ENCODE measurements at regions not wholly inside any gene's neighbourhood (a gene's known extent, or its start where the extent isn't known, plus 50 kb on each side); places are given as distances from the start of the nearest gene placed in this dataset.

GRCh38 chr13:40096357-40096901, 441.0 kb downstream of the COG6 start:
- no peak for TF ChIP-seq BCL6B (tag by site-specific recombination; IDR thresholded peaks at IDR 0.05)
- TF ChIP-seq CTCF (tag by site-specific recombination; IDR thresholded peaks at IDR 0.05) = no peak
- no peak for TF ChIP-seq ZBTB7A (tag by site-specific recombination; IDR thresholded peaks at IDR 0.05; ENCODE audit: low read depth)
- TF ChIP-seq, protein P1, sequence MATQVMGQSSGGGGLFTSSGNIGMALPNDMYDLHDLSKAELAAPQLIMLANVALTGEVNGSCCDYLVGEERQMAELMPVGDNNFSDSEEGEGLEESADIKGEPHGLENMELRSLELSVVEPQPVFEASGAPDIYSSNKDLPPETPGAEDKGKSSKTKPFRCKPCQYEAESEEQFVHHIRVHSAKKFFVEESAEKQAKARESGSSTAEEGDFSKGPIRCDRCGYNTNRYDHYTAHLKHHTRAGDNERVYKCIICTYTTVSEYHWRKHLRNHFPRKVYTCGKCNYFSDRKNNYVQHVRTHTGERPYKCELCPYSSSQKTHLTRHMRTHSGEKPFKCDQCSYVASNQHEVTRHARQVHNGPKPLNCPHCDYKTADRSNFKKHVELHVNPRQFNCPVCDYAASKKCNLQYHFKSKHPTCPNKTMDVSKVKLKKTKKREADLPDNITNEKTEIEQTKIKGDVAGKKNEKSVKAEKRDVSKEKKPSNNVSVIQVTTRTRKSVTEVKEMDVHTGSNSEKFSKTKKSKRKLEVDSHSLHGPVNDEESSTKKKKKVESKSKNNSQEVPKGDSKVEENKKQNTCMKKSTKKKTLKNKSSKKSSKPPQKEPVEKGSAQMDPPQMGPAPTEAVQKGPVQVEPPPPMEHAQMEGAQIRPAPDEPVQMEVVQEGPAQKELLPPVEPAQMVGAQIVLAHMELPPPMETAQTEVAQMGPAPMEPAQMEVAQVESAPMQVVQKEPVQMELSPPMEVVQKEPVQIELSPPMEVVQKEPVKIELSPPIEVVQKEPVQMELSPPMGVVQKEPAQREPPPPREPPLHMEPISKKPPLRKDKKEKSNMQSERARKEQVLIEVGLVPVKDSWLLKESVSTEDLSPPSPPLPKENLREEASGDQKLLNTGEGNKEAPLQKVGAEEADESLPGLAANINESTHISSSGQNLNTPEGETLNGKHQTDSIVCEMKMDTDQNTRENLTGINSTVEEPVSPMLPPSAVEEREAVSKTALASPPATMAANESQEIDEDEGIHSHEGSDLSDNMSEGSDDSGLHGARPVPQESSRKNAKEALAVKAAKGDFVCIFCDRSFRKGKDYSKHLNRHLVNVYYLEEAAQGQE (tag by site-specific recombination; IDR thresholded peaks at IDR 0.05) = no peak
- TF ChIP-seq ZBTB26 (tag by site-specific recombination; optimal IDR thresholded peaks at IDR 0.05) = no peak
- no peak for TF ChIP-seq ZNF585B (tag by site-specific recombination; IDR thresholded peaks at IDR 0.05)
- no peak for TF ChIP-seq ZNF391 (tag by site-specific recombination; IDR thresholded peaks at IDR 0.05; ENCODE audit: borderline replicate concordance, low read depth)
- TF ChIP-seq ZNF18 (tag by site-specific recombination; IDR thresholded peaks at IDR 0.05) = no peak
